ENCODE measurements at regions not wholly inside any gene's neighbourhood (a gene's known extent, or its start where the extent isn't known, plus 50 kb on each side); places are given as distances from the start of the nearest gene placed in this dataset.

- no peak for DNase-seq
Measured at GRCh38 chr19:30932854-30933253, 416.4 kb downstream of the TSHZ3 start.

- no peak for DNase-seq
Measured at GRCh38 chr19:30930941-30931706, 418.1 kb downstream of the TSHZ3 start.

- DNase-seq: no peak
Measured at GRCh38 chr19:30927705-30928104, 421.5 kb downstream of the TSHZ3 start.

- DNase-seq: no peak
Measured at GRCh38 chr19:30924670-30925069, 424.6 kb downstream of the TSHZ3 start.

- no peak for DNase-seq
Measured at GRCh38 chr19:30924069-30924636, 425.1 kb downstream of the TSHZ3 start.

- DNase-seq: no peak
Measured at GRCh38 chr19:30923621-30924020, 425.6 kb downstream of the TSHZ3 start.

- DNase-seq: no peak
Measured at GRCh38 chr19:30923096-30923495, 426.1 kb downstream of the TSHZ3 start.

- DNase-seq: no peak
Measured at GRCh38 chr19:30920222-30920621, 429.0 kb downstream of the TSHZ3 start.

- DNase-seq: no peak
Measured at GRCh38 chr19:30919737-30920136, 429.5 kb downstream of the TSHZ3 start.

GRCh38 chr19:30916238-30916637 lies 433.0 kb downstream of the TSHZ3 start:
- DNase-seq: no peak

GRCh38 chr19:30911491-30911890 lies 437.7 kb downstream of the TSHZ3 start:
- no peak for DNase-seq

- DNase-seq: no peak
Measured at GRCh38 chr19:30910485-30911240, 438.6 kb downstream of the TSHZ3 start.

GRCh38 chr19:30909216-30909615 lies 440.0 kb downstream of the TSHZ3 start:
- DNase-seq: no peak

- DNase-seq: no peak
Measured at GRCh38 chr19:30908262-30908771, 440.9 kb downstream of the TSHZ3 start.

GRCh38 chr19:30906871-30907270 lies 442.4 kb downstream of the TSHZ3 start:
- no peak for DNase-seq

- no peak for DNase-seq
Measured at GRCh38 chr19:30900051-30900450, 449.2 kb downstream of the TSHZ3 start.

- DNase-seq: no peak
Measured at GRCh38 chr19:30898353-30899103, 450.7 kb downstream of the TSHZ3 start.

GRCh38 chr19:30897553-30897952 lies 451.7 kb downstream of the TSHZ3 start:
- DNase-seq: no peak

GRCh38 chr19:30897034-30897433 lies 452.2 kb downstream of the TSHZ3 start:
- no peak for DNase-seq

- DNase-seq: no peak
Measured at GRCh38 chr19:30896554-30896953, 452.7 kb downstream of the TSHZ3 start.

- no peak for DNase-seq
Measured at GRCh38 chr19:30895946-30896345, 453.3 kb downstream of the TSHZ3 start.

GRCh38 chr19:30891051-30891450 lies 458.2 kb downstream of the TSHZ3 start:
- DNase-seq: no peak

GRCh38 chr19:30890033-30890432 lies 459.2 kb downstream of the TSHZ3 start:
- DNase-seq: no peak
